ENCODE measurements at regions not wholly inside any gene's neighbourhood (a gene's known extent, or its start where the extent isn't known, plus 50 kb on each side); places are given as distances from the start of the nearest gene placed in this dataset.

GRCh38 chr2:66080127-66080526 lies 354.8 kb upstream of the MEIS1 start:
- TF ChIP-seq, protein P1, sequence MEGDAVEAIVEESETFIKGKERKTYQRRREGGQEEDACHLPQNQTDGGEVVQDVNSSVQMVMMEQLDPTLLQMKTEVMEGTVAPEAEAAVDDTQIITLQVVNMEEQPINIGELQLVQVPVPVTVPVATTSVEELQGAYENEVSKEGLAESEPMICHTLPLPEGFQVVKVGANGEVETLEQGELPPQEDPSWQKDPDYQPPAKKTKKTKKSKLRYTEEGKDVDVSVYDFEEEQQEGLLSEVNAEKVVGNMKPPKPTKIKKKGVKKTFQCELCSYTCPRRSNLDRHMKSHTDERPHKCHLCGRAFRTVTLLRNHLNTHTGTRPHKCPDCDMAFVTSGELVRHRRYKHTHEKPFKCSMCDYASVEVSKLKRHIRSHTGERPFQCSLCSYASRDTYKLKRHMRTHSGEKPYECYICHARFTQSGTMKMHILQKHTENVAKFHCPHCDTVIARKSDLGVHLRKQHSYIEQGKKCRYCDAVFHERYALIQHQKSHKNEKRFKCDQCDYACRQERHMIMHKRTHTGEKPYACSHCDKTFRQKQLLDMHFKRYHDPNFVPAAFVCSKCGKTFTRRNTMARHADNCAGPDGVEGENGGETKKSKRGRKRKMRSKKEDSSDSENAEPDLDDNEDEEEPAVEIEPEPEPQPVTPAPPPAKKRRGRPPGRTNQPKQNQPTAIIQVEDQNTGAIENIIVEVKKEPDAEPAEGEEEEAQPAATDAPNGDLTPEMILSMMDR (IDR thresholded peaks at IDR 0.05; ENCODE audit: insufficient read depth, low read length, poor library complexity, severe bottlenecking) = no peak
- TF ChIP-seq EZH2phosphoT487 (conservative IDR thresholded peaks at IDR 0.05; ENCODE audit: low read length) = no peak
